Panc1 (cell line): ENCODE measurements at regions not wholly inside any gene's neighbourhood (a gene's known extent, or its start where the extent isn't known, plus 50 kb on each side); places are given as distances from the start of the nearest gene placed in this dataset.

Source experiments
- ATAC-seq: fragments of 200-7000 bp; cut with Tn5 transposase; 2 replicates; pipeline ENCODE4 v1.9.1; 2020; ENCODE audit warnings: mild to moderate bottlenecking, moderate library complexity
- BruUV-seq: library from RNA; stranded (reverse); fragments of 400-500 nt; replicated peaks from 2 replicates; lab custom pipeline; 2021; lab: Mats Ljungman, UMichigan
- CTCF ChIA-PET: fragments of 300-600 bp; sonication (Branson Sonifier 250); formaldehyde crosslinking; loops from one replicate; lab custom pipeline; 2022; ENCODE audit warnings: antibody characterized with exemption; lab: Charles Lee
- POLR2A ChIA-PET: fragments of 300-600 bp; sonication (Branson Sonifier 250); formaldehyde crosslinking; loops from one replicate; lab custom pipeline; 2022; ENCODE audit warnings: antibody characterized with exemption; lab: Charles Lee
- DNase-seq: peaks from one replicate; pipeline ENCODE4 v3.0.0-alpha.2; 2010; ENCODE audit warnings: low read depth, low spot score
- H3K27ac ChIP-seq: 2 replicates; pipeline ENCODE4 v1.5.1; 2011; ENCODE audit warnings: mild to moderate bottlenecking, low read length, inconsistent platforms
- H3K27me3 ChIP-seq: fragments of 200-500 bp; sonication (Bioruptor generic); 2 replicates; pipeline ENCODE4 v1.6.0; 2014; ENCODE audit warnings: low read length, inconsistent platforms; ENCODE audit not compliant: control insufficient read depth, insufficient read depth
- H3K36me3 ChIP-seq: fragments of 200-500 bp; sonication (Bioruptor generic); 2 replicates; pipeline ENCODE4 v1.5.1; 2014; ENCODE audit warnings: inconsistent platforms, mild to moderate bottlenecking, low read length, moderate library complexity; ENCODE audit not compliant: control insufficient read depth, insufficient read depth
- H3K4me1 ChIP-seq: 2 replicates; pipeline ENCODE4 v1.5.1; 2011; ENCODE audit warnings: inconsistent platforms, mild to moderate bottlenecking, low read length, moderate library complexity; ENCODE audit not compliant: control insufficient read depth, insufficient read depth
- H3K4me3 ChIP-seq, 2 experiments: 2 replicates each; pipeline ENCODE4 v1.5.1; 2011 to 2012; ENCODE audit warnings: low read depth in 2 of 2, low read length in 2 of 2, mild to moderate bottlenecking in 2 of 2, inconsistent platforms in 1 of 2, moderate library complexity in 1 of 2
- H3K9me3 ChIP-seq: fragments of 200-500 bp; sonication (Bioruptor generic); 2 replicates; pipeline ENCODE4 v1.5.1; 2014; ENCODE audit warnings: low read depth, mild to moderate bottlenecking, inconsistent platforms, low read length, moderate library complexity; ENCODE audit not compliant: control insufficient read depth, insufficient read depth
- POLR2AphosphoS5 ChIP-seq: IDR thresholded peaks from 2 replicates; pipeline ENCODE4 v1.6.1; 2012; ENCODE audit warnings: mild to moderate bottlenecking, low read depth, low read length, moderate library complexity
- SIN3A ChIP-seq: IDR thresholded peaks from 2 replicates; pipeline ENCODE4 v1.6.1; 2012; ENCODE audit warnings: low read depth, mild to moderate bottlenecking, low read length, moderate library complexity, borderline replicate concordance; ENCODE audit not compliant: insufficient read depth
- TCF7L2 ChIP-seq: IDR thresholded peaks from 2 replicates; pipeline ENCODE4 v1.6.1; 2011; ENCODE audit warnings: mild to moderate bottlenecking, low read depth, low read length, inconsistent platforms
- in situ Hi-C: cut with HindIII; loops from 2 replicates; pipeline ENCODE4 v1.10.0; 2016; ENCODE audit warnings: low sequenced_read_pairs, low pct_unique_long_range_greater_than_20kb
- intact Hi-C: fragments of 100-400 bp; cut with micrococcal nuclease; formaldehyde crosslinking; loops from one replicate; pipeline ENCODE4 v1.10.0; 2022; ENCODE audit not compliant: unreplicated experiment
- TF ChIP-seq, protein P1 (sequence below): fragments of 450-650 bp; IDR thresholded peaks from 2 replicates; pipeline ENCODE4 v1.5.1; 2017; ENCODE audit warnings: mild to moderate bottlenecking
- TF ChIP-seq, protein P2 (sequence below), 2 experiments: IDR thresholded peaks; 2 replicates each; pipeline ENCODE4 v1.6.1; 2011 to 2012; ENCODE audit warnings: low read depth in 2 of 2, control low read depth in 1 of 2, low read length in 1 of 2, mild to moderate bottlenecking in 1 of 2, moderate library complexity in 1 of 2; ENCODE audit not compliant: insufficient read depth in 1 of 2

DNA sequence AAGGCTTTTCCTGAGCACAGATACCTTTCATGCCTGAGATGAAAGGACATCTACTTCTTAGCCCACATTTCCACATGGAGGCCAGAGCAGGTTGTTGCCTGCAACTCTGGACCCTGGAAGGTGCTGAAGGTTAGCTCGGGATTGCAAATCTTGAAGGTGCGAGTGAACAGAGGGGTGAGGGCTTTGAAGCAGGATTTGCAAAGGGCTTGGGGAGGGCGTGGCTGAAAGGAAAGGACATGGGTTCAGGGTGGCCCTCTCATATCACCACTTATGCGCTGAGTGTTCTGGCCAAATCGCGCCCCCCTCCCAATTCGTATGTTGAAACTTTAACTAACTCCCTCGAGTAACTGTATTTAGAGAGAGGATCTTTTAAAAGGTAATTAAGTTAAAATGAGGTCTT lies 501.6 kb downstream of the MIAT start:
- DNase-seq (no peak), ATAC-seq (no peak)
- no TSS peak for BruUV-seq
- TF ChIP-seq, protein P1, sequence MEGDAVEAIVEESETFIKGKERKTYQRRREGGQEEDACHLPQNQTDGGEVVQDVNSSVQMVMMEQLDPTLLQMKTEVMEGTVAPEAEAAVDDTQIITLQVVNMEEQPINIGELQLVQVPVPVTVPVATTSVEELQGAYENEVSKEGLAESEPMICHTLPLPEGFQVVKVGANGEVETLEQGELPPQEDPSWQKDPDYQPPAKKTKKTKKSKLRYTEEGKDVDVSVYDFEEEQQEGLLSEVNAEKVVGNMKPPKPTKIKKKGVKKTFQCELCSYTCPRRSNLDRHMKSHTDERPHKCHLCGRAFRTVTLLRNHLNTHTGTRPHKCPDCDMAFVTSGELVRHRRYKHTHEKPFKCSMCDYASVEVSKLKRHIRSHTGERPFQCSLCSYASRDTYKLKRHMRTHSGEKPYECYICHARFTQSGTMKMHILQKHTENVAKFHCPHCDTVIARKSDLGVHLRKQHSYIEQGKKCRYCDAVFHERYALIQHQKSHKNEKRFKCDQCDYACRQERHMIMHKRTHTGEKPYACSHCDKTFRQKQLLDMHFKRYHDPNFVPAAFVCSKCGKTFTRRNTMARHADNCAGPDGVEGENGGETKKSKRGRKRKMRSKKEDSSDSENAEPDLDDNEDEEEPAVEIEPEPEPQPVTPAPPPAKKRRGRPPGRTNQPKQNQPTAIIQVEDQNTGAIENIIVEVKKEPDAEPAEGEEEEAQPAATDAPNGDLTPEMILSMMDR, result no peak
- TF ChIP-seq POLR2AphosphoS5, result no peak
- no peak for TF ChIP-seq SIN3A
- TF ChIP-seq, protein P2, sequence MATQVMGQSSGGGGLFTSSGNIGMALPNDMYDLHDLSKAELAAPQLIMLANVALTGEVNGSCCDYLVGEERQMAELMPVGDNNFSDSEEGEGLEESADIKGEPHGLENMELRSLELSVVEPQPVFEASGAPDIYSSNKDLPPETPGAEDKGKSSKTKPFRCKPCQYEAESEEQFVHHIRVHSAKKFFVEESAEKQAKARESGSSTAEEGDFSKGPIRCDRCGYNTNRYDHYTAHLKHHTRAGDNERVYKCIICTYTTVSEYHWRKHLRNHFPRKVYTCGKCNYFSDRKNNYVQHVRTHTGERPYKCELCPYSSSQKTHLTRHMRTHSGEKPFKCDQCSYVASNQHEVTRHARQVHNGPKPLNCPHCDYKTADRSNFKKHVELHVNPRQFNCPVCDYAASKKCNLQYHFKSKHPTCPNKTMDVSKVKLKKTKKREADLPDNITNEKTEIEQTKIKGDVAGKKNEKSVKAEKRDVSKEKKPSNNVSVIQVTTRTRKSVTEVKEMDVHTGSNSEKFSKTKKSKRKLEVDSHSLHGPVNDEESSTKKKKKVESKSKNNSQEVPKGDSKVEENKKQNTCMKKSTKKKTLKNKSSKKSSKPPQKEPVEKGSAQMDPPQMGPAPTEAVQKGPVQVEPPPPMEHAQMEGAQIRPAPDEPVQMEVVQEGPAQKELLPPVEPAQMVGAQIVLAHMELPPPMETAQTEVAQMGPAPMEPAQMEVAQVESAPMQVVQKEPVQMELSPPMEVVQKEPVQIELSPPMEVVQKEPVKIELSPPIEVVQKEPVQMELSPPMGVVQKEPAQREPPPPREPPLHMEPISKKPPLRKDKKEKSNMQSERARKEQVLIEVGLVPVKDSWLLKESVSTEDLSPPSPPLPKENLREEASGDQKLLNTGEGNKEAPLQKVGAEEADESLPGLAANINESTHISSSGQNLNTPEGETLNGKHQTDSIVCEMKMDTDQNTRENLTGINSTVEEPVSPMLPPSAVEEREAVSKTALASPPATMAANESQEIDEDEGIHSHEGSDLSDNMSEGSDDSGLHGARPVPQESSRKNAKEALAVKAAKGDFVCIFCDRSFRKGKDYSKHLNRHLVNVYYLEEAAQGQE (IDR thresholded peaks at IDR 0.05; ENCODE audit: insufficient read depth in 1 of 2, low read depth in 2 of 2, low read length in 1 of 2), result no peak
- no peak for TF ChIP-seq TCF7L2
- Histone ChIP-seq H3K27ac (no peak overlapping the region), H3K27me3 (no peaks in the 10 kb centered on the region), H3K4me1 (no peaks in the 10 kb centered on the region), H3K36me3 (no peaks in the 10 kb centered on the region), H3K4me3 (no peak overlapping the region), H3K9me3 (no peaks in the 10 kb centered on the region)
- ChIA-PET POLR2A (no interaction called here), CTCF (no interaction called here)
- intact Hi-C loops (no loop called here), in situ Hi-C loops (no loop called here)

DNA sequence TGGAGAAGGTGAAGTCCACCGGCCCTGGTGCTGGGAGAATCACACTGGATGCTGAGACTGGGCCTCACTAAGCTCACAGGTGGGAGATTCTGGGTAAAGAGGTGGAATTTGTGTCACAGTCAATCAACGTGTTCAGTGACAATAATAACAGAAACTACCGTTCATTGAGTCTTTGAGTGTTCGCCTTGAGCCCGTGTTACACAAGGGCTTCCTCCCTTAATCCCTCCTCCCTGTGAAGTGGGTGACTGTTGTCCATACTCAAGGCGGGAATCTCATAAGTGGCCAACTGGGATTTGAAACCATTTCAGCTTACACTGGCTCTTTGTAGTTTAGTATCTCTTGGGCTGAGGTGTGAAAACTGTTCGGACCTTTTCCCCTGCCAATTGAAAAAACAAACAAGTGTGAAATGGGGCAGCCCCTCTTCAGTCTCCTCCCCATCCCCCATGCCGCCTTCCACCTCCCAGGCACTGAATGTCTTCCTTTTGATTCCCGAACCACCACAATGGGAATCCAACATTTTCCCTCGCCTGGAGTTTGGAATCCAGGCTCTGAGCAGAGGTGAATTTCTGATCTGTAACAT lies 502.4 kb downstream of the MIAT start:
- POLR2A ChIA-PET, result no interaction called here
- Histone ChIP-seq H3K4me3 (no peak overlapping the region), H3K27ac (no peak overlapping the region), H3K36me3 (no peaks in the 10 kb centered on the region), H3K4me1 (no peaks in the 10 kb centered on the region), H3K9me3 (no peaks in the 10 kb centered on the region), H3K27me3 (no peaks in the 10 kb centered on the region)
- ATAC-seq (no peak), DNase-seq (no peak)
- intact Hi-C loops, result no loop called here
- in situ Hi-C loops, result no loop called here
- TF ChIP-seq, protein P1, result no peak
- TF ChIP-seq, protein P2 (IDR thresholded peaks at IDR 0.05; ENCODE audit: insufficient read depth in 1 of 2, low read depth in 2 of 2, low read length in 1 of 2), result no peak
- no peak for TF ChIP-seq TCF7L2
- no peak for TF ChIP-seq POLR2AphosphoS5
- no peak for TF ChIP-seq SIN3A
- BruUV-seq, result no TSS peak
- CTCF ChIA-PET, result no interaction called here
